GM06990 (cell line): ENCODE measurements at regions not wholly inside any gene's neighbourhood (a gene's known extent, or its start where the extent isn't known, plus 50 kb on each side); places are given as distances from the start of the nearest gene placed in this dataset.

Experiments used
- DNase-seq: peaks from one replicate; pipeline ENCODE4 v3.0.0-alpha.2; 2011; ENCODE audit not compliant: insufficient read length; ENCODE audit errors: extremely low read depth
- H3K27me3 ChIP-seq: replicated peaks from 2 replicates; pipeline ENCODE4 v1.6.0; 2011; ENCODE audit warnings: low read length; ENCODE audit not compliant: control insufficient read depth, insufficient read depth
- H3K36me3 ChIP-seq: 2 replicates; pipeline ENCODE4 v1.5.1; 2011; ENCODE audit warnings: low read length; ENCODE audit not compliant: control insufficient read depth, insufficient read depth
- H3K4me3 ChIP-seq: replicated peaks from 2 replicates; pipeline ENCODE4 v1.5.1; 2011; ENCODE audit warnings: low read depth, mild to moderate bottlenecking, control low read depth, low read length
- TF ChIP-seq, protein P1 (sequence below): IDR thresholded peaks from 2 replicates; pipeline ENCODE4 v1.5.1; 2011; ENCODE audit warnings: low read length, control low read depth, mild to moderate bottlenecking, inconsistent platforms; ENCODE audit not compliant: insufficient read depth, poor library complexity, severe bottlenecking

- Histone ChIP-seq H3K27me3 (no peaks in the 10 kb centered on the region), H3K36me3 (no peaks in the 10 kb centered on the region), H3K4me3 (no peak overlapping the region)
- TF ChIP-seq, protein P1, sequence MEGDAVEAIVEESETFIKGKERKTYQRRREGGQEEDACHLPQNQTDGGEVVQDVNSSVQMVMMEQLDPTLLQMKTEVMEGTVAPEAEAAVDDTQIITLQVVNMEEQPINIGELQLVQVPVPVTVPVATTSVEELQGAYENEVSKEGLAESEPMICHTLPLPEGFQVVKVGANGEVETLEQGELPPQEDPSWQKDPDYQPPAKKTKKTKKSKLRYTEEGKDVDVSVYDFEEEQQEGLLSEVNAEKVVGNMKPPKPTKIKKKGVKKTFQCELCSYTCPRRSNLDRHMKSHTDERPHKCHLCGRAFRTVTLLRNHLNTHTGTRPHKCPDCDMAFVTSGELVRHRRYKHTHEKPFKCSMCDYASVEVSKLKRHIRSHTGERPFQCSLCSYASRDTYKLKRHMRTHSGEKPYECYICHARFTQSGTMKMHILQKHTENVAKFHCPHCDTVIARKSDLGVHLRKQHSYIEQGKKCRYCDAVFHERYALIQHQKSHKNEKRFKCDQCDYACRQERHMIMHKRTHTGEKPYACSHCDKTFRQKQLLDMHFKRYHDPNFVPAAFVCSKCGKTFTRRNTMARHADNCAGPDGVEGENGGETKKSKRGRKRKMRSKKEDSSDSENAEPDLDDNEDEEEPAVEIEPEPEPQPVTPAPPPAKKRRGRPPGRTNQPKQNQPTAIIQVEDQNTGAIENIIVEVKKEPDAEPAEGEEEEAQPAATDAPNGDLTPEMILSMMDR = no peak
- no peak for DNase-seq
These were observed 198.1 kb downstream of the CSNK1G3 start for GRCh38 chr5:123710031-123710430.

DNA sequence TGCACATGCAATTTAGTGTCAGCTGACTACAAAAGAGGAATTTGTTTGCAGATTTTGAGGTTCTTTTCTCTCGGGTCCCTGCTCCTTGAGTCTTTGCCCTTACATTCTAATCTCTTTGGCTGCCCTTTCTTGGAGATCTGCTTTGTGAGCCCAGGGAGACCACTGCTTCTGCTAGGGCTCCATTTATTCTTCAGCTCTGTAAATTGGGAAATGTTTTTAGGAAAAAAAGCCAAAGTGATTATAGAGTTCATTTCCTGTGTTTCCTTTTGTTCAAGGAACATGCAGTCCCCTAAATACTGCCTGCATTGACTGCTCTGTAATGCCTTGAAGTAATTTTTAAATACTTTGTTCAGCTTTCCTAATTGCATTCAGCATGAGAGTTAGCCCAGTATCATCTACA is 197.4 kb downstream of the CSNK1G3 start:
- no peak overlapping the region for H3K4me3 ChIP-seq
- DNase-seq = no peak
- TF ChIP-seq, protein P1 = no peak
- no peaks in the 10 kb centered on the region for H3K36me3 ChIP-seq
- H3K27me3 ChIP-seq = no peaks in the 10 kb centered on the region

- TF ChIP-seq, protein P1 = no peak
- no peak overlapping the region for H3K4me3 ChIP-seq
- no peaks in the 10 kb centered on the region for H3K36me3 ChIP-seq
- no peaks in the 10 kb centered on the region for H3K27me3 ChIP-seq
- DNase-seq = no peak
These were observed 196.3 kb downstream of the CSNK1G3 start for GRCh38 chr5:123708074-123708806.

DNA sequence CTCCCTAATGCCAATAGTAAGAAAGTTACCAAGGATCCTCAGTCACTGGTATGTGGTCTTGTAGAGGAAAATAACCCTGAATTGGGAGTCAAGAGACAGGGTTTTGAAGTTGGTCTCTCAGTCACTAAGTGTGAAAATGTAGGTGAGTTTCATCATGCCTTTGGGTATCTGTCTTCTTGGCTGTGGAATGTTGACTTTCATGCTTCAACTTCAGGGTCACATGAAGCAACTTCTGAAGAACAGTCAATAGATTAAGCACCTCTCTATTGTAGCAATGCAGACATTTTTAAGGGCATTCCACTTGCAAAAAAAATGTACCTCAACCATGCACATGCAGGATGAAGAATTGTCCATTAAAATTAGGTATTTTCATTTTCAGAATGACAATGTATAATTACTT is 194.6 kb downstream of the CSNK1G3 start:
- Histone ChIP-seq H3K27me3 (no peaks in the 10 kb centered on the region), H3K36me3 (no peaks in the 10 kb centered on the region), H3K4me3 (no peak overlapping the region)
- TF ChIP-seq, protein P1 = no peak
- no peak for DNase-seq

DNA sequence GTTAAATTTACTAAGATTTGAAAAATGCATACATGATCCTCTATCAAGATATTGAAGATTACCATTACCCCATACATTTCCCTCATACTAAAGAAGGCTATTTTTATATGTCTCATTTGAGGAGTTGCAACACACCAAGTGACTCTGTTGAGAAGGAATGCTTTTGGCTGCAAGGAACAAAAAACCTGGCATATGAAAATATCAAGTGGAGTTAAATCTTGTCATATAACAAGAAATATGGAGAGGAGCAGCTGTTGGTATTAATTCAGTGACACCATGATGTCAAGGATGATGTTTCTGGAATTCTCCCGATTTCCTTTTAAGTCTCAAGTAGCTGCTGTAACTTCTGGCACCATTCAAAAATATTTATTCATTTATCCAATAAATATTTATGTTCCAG is 193.8 kb downstream of the CSNK1G3 start:
- TF ChIP-seq, protein P1 = no peak
- DNase-seq = no peak
- Histone ChIP-seq H3K27me3 (no peaks in the 10 kb centered on the region), H3K36me3 (no peaks in the 10 kb centered on the region), H3K4me3 (no peak overlapping the region)
